PC-3 (cell line): ENCODE measurements at regions not wholly inside any gene's neighbourhood (a gene's known extent, or its start where the extent isn't known, plus 50 kb on each side); places are given as distances from the start of the nearest gene placed in this dataset.

Experiments
- CTCF ChIP-seq: fragments of 300-600 bp; sonication (generic); conservative IDR thresholded peaks from 2 replicates; pipeline ENCODE4 v1.5.1; 2017; ENCODE audit warnings: antibody characterized with exemption, low read depth, mild to moderate bottlenecking, low read length
- EZH2phosphoT487 ChIP-seq: fragments of 300-600 bp; sonication (generic); IDR thresholded peaks from 2 replicates; pipeline ENCODE4 v1.6.1; 2018; ENCODE audit warnings: mild to moderate bottlenecking, antibody characterized with exemption, low read length, borderline replicate concordance

- TF ChIP-seq CTCF (no peak), EZH2phosphoT487 (no peak)
Observed at GRCh38 chr15:92809880-92810361, 90.2 kb upstream of the CHD2 start.
